RWPE1 (cell line): ENCODE measurements at regions not wholly inside any gene's neighbourhood (a gene's known extent, or its start where the extent isn't known, plus 50 kb on each side); places are given as distances from the start of the nearest gene placed in this dataset.

Experiments used
- CTCF ChIA-PET: fragments of 350-600 bp; sonication (Branson Sonifier 250); formaldehyde crosslinking; extraction: SDS; loops from one replicate; lab custom pipeline; 2021; lab: Yijun Ruan, JAX
- POLR2A ChIA-PET: fragments of 400-600 bp; formaldehyde crosslinking; extraction: SDS; loops from one replicate; lab custom pipeline; 2020; ENCODE audit warnings: antibody characterized with exemption; ENCODE audit not compliant: low non-redundant PET; lab: Yijun Ruan, JAX
- DNase-seq: peaks from one replicate; pipeline ENCODE4 v3.0.0; 2012; ENCODE audit warnings: low spot score
- H3K27ac ChIP-seq: fragments of 450-650 bp; 2 replicates; pipeline ENCODE4 v1.5.1; 2017
- CTCF ChIP-seq: fragments of 450-650 bp; conservative IDR thresholded peaks from 2 replicates; pipeline ENCODE4 v1.5.1; 2017; ENCODE audit warnings: low read depth, mild to moderate bottlenecking

- no peak for DNase-seq
- POLR2A ChIA-PET, result no interaction called here
- CTCF ChIA-PET, result interaction anchor here (0.6 kb wide), 1 partner anchor 1785 kb away, joined by 5 read pairs; no protein-coding TSS in a partner anchor
- TF ChIP-seq CTCF, result no peak
- no peak overlapping the region for H3K27ac ChIP-seq
These were observed 617.5 kb downstream of the VRK1 start for GRCh38 chr14:97414718-97415098.

GRCh38 chr14:97415907-97416306 is 618.7 kb downstream of the VRK1 start:
- CTCF ChIA-PET, result no interaction called here
- no peak for DNase-seq
- no peak for TF ChIP-seq CTCF
- H3K27ac ChIP-seq, result no peak overlapping the region
- POLR2A ChIA-PET, result no interaction called here

- CTCF ChIA-PET, result interaction anchor here (0.6 to 0.7 kb wide), 2 partner anchors 25 to 1787 kb away, joined by 5 read pairs; no protein-coding TSS in a partner anchor
These were observed 619.4 kb downstream of the VRK1 start for GRCh38 chr14:97416550-97416949.

GRCh38 chr14:97417331-97417730 is 620.1 kb downstream of the VRK1 start:
- ChIA-PET CTCF (no interaction called here), POLR2A (no interaction called here)
- H3K27ac ChIP-seq, result no peak overlapping the region
- DNase-seq, result no peak
- no peak for TF ChIP-seq CTCF

More at GRCh38 chr14:97416550-97416949, 619.4 kb downstream of the VRK1 start:
- no peak overlapping the region for H3K27ac ChIP-seq
- DNase-seq, result no peak
- POLR2A ChIA-PET, result no interaction called here
- no peak for TF ChIP-seq CTCF

GRCh38 chr14:97420211-97420610 is 623.0 kb downstream of the VRK1 start:
- TF ChIP-seq CTCF, result no peak
- no peak for DNase-seq
- ChIA-PET POLR2A (no interaction called here), CTCF (no interaction called here)
- no peak overlapping the region for H3K27ac ChIP-seq

- ChIA-PET CTCF (no interaction called here), POLR2A (no interaction called here)
- H3K27ac ChIP-seq, result no peak overlapping the region
- TF ChIP-seq CTCF, result no peak
- DNase-seq, result no peak
These were observed 629.6 kb downstream of the VRK1 start for GRCh38 chr14:97426776-97427175.
